GM13976 (cell line): ENCODE measurements at regions not wholly inside any gene's neighbourhood (a gene's known extent, or its start where the extent isn't known, plus 50 kb on each side); places are given as distances from the start of the nearest gene placed in this dataset.

ENCODE experiments used
- DNase-seq: peaks from one replicate; pipeline ENCODE4 v3.0.0; 2012; ENCODE audit warnings: low spot score
- CTCF ChIP-seq: IDR thresholded peaks from 2 replicates; pipeline ENCODE4 v1.5.1; 2012; ENCODE audit warnings: borderline replicate concordance, mild to moderate bottlenecking; ENCODE audit not compliant: insufficient read depth; ENCODE audit errors: extremely low read depth, missing control alignments, control extremely low read depth
- in situ Hi-C: fragments of 300-500 bp; cut with MboI; formaldehyde crosslinking; loops from one replicate; pipeline ENCODE4 v1.12.0; 2022; ENCODE audit warnings: low sequenced_read_pairs, mixed read lengths, inconsistent platforms; ENCODE audit not compliant: unreplicated experiment

DNA sequence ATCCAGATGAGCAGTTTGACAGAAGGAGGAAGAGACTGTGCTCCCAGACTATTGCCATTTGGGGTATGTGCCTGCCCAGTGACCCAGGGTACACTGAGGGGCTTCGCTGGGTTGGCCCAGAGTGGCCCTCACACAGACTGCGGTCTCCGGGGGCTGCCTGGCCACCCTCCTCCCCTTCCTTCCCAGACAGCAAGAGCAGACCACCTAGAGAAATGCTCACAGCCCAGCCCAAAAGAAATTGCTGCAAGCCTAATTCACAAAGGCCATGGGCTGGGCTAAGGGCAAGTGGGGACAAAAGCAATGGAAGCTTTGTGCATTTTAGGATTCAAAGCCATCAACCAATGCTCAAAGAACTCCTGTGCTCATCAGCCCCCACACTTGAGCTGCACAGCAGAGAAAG, 277.6 kb downstream of the CDC5L start:
- no peak for DNase-seq
- in situ Hi-C loops = loop anchor here (10.0 to 25.0 kb wide), 2 partner anchors 747 to 1260 kb away; no protein-coding TSS in a partner anchor
- no peak for TF ChIP-seq CTCF

- TF ChIP-seq CTCF = no peak
- in situ Hi-C loops = loop anchor here (10.0 to 25.0 kb wide), 2 partner anchors 747 to 1259 kb away; no protein-coding TSS in a partner anchor
Observed at GRCh38 chr6:44665683-44666082, 278.2 kb downstream of the CDC5L start.

DNA sequence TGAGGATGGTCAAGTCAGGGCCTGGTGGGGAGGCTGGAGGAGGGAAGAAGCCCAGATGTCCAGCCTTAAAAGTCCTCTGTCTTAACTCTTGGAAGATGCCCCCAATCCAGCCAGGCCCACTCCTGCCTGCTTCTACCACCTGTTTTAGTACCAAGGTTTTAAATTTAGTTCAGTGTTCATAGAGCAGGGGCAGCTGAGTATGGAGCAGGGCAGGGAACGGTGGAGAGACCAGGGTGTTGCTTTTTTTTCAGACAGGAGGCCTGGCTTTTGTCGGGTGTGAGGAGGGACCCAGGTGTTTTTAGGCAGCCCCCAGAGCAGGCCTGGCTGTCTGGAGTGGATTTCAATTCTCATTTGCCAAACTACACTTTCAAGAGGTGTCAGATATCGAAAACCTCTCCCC, 278.8 kb downstream of the CDC5L start:
- in situ Hi-C loops = loop anchor here (10.0 to 25.0 kb wide), 2 partner anchors 746 to 1258 kb away; no protein-coding TSS in a partner anchor
- no peak for DNase-seq
- no peak for TF ChIP-seq CTCF

More at GRCh38 chr6:44665683-44666082, 278.2 kb downstream of the CDC5L start:
- DNase-seq = no peak

DNA sequence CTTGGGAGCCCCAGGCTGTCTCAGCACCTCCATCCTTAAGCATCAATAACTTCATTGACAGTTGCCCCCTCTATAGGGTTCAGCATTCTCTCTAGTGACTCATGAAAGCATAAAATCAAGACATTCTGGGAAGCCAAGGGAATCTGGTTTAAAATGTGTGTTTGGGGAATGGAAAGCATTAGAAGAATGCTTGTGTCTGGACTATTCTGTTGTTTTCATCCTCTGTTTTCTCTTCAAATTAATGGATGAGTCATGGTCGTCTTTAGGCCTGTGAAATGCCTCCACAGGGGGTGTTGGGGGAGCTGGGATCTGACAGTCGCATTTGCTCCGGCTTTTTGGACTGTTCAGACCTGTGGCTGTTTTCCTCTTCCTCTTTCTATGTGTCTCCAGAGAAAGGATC, 279.7 kb downstream of the CDC5L start:
- no peak for TF ChIP-seq CTCF
- DNase-seq = no peak
- in situ Hi-C loops = loop anchor here (10.0 to 25.0 kb wide), 2 partner anchors 745 to 1258 kb away; no protein-coding TSS in a partner anchor

DNA sequence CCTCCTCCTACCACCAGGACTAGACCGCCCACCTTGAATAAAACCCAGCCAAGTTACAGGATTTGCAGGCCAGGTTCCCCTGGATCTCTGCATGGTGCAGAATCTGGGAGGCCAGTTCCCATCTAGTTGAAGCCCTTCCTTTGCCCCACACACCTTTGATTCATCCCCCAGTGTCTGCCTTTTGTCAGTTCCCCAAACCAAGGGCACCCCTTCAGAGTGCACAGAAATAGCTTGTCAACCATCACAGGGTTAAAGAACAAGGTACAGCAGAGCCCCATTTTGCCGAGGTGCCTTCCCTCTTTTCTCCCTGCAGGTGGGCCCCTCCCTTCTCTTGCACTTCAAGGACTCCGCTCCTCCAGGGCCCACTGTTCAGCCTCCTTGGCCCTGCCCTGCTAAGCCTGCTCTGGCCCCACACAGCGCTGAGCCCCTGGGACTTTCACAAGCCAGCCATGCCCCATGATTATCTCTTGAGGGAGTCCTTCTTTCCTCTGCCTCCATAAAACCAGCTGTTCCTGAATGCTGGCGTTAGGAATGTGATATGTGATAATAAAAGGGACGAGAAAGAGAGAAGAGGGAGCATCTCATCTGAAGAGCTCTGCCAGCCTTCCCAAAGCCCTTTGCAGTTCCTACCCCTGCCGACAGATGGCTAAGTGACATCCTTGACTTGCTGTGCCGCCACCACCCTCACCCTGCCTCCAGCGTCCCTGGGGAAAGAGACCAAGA, 280.3 kb downstream of the CDC5L start:
- in situ Hi-C loops = loop anchor here (10.0 to 25.0 kb wide), 2 partner anchors 744 to 1257 kb away; no protein-coding TSS in a partner anchor
- TF ChIP-seq CTCF = no peak
- DNase-seq = no peak

GRCh38 chr6:44668391-44668930, 281.0 kb downstream of the CDC5L start:
- DNase-seq = no peak
- in situ Hi-C loops = loop anchor here (10.0 to 25.0 kb wide), 2 partner anchors 744 to 1256 kb away; no protein-coding TSS in a partner anchor
- no peak for TF ChIP-seq CTCF
